Fibroblast of lung (primary cell): ENCODE measurements at regions not wholly inside any gene's neighbourhood (a gene's known extent, or its start where the extent isn't known, plus 50 kb on each side); places are given as distances from the start of the nearest gene placed in this dataset.

ENCODE experiments used
- EZH2 ChIP-seq: IDR thresholded peaks from 2 replicates; pipeline ENCODE4 v1.5.1; 2012; ENCODE audit warnings: low read length, control low read depth, mild to moderate bottlenecking; ENCODE audit errors: missing control alignments
- TF ChIP-seq, protein P1 (sequence below), 2 donors: IDR thresholded peaks in 1 of 2; conservative IDR thresholded peaks in 1 of 2; 1 replicate in 1 of 2; 2 replicates in 1 of 2; pipeline ENCODE4 v1.5.1; 2011 to 2012; ENCODE audit warnings: low read length in 2 of 2, control low read depth in 1 of 2, inconsistent platforms in 1 of 2, low read depth in 1 of 2, mild to moderate bottlenecking in 1 of 2

GRCh38 chr12:25366122-25366521, 115.4 kb upstream of the KRAS start:
- TF ChIP-seq, protein P1, sequence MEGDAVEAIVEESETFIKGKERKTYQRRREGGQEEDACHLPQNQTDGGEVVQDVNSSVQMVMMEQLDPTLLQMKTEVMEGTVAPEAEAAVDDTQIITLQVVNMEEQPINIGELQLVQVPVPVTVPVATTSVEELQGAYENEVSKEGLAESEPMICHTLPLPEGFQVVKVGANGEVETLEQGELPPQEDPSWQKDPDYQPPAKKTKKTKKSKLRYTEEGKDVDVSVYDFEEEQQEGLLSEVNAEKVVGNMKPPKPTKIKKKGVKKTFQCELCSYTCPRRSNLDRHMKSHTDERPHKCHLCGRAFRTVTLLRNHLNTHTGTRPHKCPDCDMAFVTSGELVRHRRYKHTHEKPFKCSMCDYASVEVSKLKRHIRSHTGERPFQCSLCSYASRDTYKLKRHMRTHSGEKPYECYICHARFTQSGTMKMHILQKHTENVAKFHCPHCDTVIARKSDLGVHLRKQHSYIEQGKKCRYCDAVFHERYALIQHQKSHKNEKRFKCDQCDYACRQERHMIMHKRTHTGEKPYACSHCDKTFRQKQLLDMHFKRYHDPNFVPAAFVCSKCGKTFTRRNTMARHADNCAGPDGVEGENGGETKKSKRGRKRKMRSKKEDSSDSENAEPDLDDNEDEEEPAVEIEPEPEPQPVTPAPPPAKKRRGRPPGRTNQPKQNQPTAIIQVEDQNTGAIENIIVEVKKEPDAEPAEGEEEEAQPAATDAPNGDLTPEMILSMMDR (conservative IDR thresholded peaks at IDR 0.05 in 1 of 2, IDR thresholded peaks at IDR 0.05 in 1 of 2; ENCODE audit: low read depth in 1 of 2, low read length in 2 of 2) = no peak
- no peak for TF ChIP-seq EZH2
